ENCODE measurements at regions not wholly inside any gene's neighbourhood (a gene's known extent, or its start where the extent isn't known, plus 50 kb on each side); places are given as distances from the start of the nearest gene placed in this dataset.

DNA sequence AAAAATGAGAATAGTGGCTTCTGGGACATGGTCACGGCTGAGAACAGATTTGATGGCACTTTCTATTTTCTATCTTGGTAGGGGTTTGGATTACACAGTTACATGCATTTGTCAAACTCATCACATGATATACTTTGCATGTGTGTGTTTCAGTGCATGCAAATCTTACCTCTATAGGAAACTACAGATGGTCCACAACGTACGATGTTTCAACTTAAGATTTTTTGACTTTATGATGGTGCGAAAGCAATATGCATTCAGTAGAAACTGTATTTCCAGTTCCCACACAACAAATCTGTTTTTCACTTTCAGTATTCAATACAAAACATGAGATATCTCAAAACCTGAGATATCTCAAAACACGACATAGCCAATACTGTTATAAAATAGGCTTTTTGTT lies 231.8 kb upstream of the SPTLC3 start:
- 94% methylated on average over 5 of the region's 5 CpGs for WGBS, 2 donors
- Histone ChIP-seq H3K4me3 (no peak overlapping the region), H3K27ac (no peak overlapping the region), H3K4me1 (no peaks in the 10 kb centered on the region), H3K9me3 (no peaks in the 10 kb centered on the region), H3K36me3 (no peaks in the 10 kb centered on the region), H3K27me3 (no peaks in the 10 kb centered on the region)
- intact Hi-C loops (cut with DNase I), result no loop called here
- no peak for FAIRE-seq
- TF ChIP-seq, protein P1, sequence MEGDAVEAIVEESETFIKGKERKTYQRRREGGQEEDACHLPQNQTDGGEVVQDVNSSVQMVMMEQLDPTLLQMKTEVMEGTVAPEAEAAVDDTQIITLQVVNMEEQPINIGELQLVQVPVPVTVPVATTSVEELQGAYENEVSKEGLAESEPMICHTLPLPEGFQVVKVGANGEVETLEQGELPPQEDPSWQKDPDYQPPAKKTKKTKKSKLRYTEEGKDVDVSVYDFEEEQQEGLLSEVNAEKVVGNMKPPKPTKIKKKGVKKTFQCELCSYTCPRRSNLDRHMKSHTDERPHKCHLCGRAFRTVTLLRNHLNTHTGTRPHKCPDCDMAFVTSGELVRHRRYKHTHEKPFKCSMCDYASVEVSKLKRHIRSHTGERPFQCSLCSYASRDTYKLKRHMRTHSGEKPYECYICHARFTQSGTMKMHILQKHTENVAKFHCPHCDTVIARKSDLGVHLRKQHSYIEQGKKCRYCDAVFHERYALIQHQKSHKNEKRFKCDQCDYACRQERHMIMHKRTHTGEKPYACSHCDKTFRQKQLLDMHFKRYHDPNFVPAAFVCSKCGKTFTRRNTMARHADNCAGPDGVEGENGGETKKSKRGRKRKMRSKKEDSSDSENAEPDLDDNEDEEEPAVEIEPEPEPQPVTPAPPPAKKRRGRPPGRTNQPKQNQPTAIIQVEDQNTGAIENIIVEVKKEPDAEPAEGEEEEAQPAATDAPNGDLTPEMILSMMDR (IDR thresholded peaks at IDR 0.05), result no peak
- DNase-seq, result no peak
- no peak for ATAC-seq

GRCh38 chr20:12786276-12786675 lies 222.5 kb upstream of the SPTLC3 start:
- Histone ChIP-seq H3K9me3 (no peaks in the 10 kb centered on the region), H3K27me3 (no peaks in the 10 kb centered on the region), H3K36me3 (no peaks in the 10 kb centered on the region), H3K4me1 (no peaks in the 10 kb centered on the region), H3K4me3 (no peak overlapping the region), H3K27ac (no peak overlapping the region)
- DNase-seq, result no peak
- no peak for ATAC-seq
- intact Hi-C loops (cut with DNase I), result no loop called here
- WGBS, 2 donors, result 77 to 84% methylated on average over 5 of the region's 5 CpGs
- FAIRE-seq, result no peak
- TF ChIP-seq, protein P1 (IDR thresholded peaks at IDR 0.05), result no peak

DNA sequence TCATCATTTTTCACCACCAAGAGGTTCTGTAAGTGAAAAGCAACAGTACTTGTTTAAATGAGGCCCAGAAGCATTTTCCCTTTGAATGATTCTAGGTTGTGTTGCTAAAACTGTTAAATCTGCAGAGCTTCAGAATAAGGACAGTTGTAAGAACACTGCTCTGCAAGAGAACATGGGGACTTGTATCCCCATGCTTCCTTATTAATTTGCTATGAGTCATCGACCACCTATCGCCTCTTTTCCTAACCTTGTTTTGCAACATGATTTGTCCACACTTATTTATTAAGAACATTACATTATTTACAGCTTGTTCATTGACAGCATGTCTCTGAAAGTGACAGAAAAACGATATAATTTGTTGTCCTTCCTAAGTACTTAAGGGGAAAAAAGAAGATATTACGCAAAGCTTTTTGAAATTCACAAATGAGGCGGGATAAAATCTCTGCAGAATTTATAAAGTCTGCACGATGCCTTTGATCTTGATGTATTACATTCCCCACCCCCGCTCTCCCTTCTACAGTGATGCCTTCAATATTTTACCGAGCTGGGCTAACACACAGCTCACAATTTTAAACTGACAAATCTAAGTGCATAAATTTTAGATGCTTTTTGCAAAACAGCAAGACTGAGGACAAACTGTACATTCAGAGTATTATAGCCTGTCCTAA lies 220.0 kb upstream of the SPTLC3 start:
- H3K36me3 ChIP-seq, result no peaks in the 10 kb centered on the region
- FAIRE-seq (no peak), ATAC-seq (no peak), DNase-seq (no peak)
- no peaks in the 10 kb centered on the region for H3K9me3 ChIP-seq
- H3K27ac ChIP-seq, result no peak overlapping the region
- TF ChIP-seq, protein P1 (IDR thresholded peaks at IDR 0.05), result no peak
- intact Hi-C loops (cut with DNase I), result no loop called here
- 62 to 65% methylated on average over 8 of the region's 8 CpGs for WGBS, 2 donors
- no peak overlapping the region for H3K4me3 ChIP-seq
- H3K4me1 ChIP-seq, result no peaks in the 10 kb centered on the region
- no peaks in the 10 kb centered on the region for H3K27me3 ChIP-seq

DNA sequence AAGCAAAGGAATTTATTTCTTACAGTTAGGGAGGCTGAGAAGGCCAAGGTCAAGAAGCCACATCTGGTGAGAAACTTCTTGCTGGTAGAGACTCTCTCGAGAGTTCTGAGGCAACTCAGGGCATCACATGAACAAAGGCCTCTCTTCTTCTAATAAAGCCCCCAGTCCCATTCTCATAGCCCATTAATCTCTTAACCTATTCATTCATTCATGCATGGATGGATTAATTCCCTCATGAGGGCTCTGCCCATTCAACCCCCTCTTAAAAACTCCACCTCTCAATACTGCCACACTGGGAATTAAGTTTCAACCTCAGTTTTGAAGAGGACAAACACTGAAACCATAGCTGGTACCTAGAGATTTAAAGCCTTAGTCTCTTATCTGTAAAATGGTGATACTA lies 217.9 kb upstream of the SPTLC3 start:
- Histone ChIP-seq H3K4me3 (no peak overlapping the region), H3K4me1 (no peaks in the 10 kb centered on the region), H3K27ac (no peak overlapping the region), H3K36me3 (no peaks in the 10 kb centered on the region), H3K27me3 (no peaks in the 10 kb centered on the region), H3K9me3 (no peaks in the 10 kb centered on the region)
- no peak for DNase-seq
- intact Hi-C loops (cut with DNase I), result no loop called here
- FAIRE-seq, result no peak
- 95 to 100% methylated on average over 1 of the region's 1 CpG for WGBS, 2 donors
- no peak for ATAC-seq
- TF ChIP-seq, protein P1 (IDR thresholded peaks at IDR 0.05), result no peak

DNA sequence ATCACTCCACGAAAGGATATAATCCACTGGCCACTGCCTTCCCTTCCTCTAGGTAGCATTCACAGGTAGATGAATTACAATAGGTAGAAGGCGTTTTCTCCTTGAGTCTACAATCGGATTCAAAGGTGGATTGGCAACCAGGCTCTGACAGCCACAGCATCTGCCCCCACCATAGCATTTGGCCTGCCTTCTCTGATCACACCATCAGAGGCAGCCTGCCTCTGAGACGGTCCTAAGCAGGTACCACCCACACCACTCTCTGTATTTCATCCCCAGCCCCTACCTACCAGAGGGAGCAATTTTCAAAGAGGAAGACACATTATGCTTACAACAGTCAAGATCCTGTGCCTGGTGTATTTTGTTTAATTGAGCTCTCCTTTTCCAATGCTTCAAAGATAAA lies 210.5 kb upstream of the SPTLC3 start:
- intact Hi-C loops (cut with DNase I), result no loop called here
- FAIRE-seq (no peak), ATAC-seq (no peak), DNase-seq (no peak)
- Histone ChIP-seq H3K36me3 (no peaks in the 10 kb centered on the region), H3K27ac (no peak overlapping the region), H3K4me3 (no peak overlapping the region), H3K27me3 (no peaks in the 10 kb centered on the region), H3K9me3 (no peaks in the 10 kb centered on the region), H3K4me1 (no peaks in the 10 kb centered on the region)
- WGBS, 2 donors, result 43 to 45% methylated on average over 4 of the region's 4 CpGs
- TF ChIP-seq, protein P1 (IDR thresholded peaks at IDR 0.05), result no peak
